ENCODE measurements at regions not wholly inside any gene's neighbourhood (a gene's known extent, or its start where the extent isn't known, plus 50 kb on each side); places are given as distances from the start of the nearest gene placed in this dataset.

DNA sequence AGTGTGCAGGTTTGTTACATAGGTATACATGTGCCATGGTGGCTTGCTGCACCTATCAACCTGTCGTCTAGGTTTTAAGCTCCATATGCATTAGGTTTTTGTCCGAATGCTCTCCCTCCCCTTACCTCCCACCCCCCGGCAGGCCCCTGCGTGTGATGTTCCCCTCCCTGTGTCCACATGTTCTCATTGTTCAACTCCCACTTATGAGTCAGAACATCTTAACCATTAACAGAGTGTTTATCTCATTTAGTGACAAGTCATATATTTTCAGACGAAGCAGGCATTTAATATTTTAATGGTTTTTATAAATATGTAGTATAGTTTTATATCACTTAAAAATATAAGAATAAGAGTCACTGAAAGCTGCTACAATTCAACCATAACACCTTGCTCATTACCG, 780.5 kb upstream of the ARGLU1 start:
- DNase-seq (ENCODE audit: low read depth, low spot score): no peak

DNA sequence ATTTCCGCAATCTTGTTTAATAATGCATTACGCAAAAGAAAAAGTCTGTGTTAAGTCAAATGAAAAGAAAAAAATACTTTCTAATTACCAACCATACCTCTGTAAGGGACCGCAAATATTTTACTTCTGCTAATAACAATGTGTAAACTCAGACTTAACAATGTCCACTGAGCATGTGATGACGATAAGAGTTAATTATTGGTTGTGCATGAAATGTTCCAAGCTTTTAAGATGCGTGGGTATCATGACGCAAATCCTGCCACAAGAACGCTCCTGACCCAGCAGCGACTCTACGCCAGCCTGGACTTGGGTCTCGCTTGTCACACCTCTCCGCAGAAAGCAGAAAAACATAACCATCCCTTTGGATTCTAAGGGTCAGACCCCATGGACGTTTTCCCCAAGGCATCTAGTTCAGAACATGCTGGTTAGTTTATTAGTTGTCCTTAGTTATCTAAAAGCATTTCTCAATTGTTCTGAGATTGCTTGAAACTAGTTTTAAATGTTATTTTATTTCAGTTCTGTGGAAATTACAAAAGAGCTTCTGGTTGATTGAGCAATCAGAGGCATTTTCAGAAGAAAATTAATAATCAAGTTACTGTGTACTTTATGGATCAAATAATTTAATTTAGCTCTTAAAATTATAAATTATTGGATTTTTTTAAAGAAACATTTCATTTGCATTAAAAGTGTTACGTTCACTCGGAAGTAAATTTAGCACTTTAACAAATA, 779.9 kb upstream of the ARGLU1 start:
- no peak for DNase-seq (ENCODE audit: low read depth, low spot score)

DNA sequence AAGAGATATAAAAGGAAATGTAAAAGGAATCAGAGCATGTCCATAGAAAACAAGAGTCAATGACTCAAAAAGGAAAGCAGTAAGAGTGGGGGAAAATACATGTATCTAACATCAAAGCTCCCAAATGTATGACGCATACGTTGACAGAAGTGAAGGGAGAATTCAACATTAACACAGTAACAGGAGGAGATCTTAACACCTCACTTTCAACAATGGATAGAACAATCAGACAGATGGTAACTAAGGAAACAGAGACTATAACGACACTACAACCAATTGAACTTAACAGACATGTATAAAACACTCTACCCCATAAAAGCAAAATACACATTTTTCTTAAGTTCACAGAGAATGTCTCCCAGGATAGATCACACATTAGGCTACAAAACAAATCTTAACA, 774.8 kb upstream of the ARGLU1 start:
- DNase-seq (ENCODE audit: low read depth, low spot score): no peak

DNA sequence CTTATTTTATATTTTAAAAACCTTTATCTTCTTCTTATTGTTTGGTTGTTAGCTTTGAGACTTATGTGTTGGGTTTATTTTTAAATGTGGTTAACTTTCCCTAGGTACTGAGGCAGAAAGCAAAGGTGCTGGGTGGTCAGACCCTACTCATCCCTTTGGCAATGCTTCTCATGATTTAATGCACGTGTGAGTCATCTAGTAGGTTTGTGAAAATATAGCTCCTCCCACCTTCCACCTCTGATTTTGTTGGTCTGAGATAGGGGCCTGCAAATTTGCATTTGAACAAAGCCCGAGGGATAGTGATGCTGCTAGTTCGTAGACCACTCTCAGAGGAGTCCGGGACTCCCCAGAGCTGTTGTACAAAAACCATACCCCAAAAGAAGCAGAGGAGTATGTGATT, 771.3 kb upstream of the ARGLU1 start:
- no peak for DNase-seq (ENCODE audit: low read depth, low spot score)

DNA sequence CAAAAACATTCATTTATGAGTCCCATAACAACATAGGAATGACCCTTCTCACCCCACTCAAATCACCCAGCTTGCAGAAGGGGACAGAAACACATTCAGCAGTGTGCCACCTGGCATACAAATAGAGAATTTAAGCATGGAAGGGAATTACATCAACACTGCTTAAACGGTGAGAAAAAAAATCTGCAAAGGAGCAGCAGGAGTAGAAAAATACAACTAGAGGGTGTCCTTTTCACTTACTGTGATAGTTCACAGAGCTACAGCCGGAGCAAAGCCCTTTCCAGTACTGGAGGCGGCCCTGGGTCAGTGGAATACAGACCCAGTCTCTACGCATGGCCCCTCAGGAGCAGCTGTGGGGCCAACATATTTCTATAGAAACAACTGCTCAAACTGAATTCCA, 764.3 kb upstream of the ARGLU1 start:
- no peak for DNase-seq (ENCODE audit: low read depth, low spot score)

DNA sequence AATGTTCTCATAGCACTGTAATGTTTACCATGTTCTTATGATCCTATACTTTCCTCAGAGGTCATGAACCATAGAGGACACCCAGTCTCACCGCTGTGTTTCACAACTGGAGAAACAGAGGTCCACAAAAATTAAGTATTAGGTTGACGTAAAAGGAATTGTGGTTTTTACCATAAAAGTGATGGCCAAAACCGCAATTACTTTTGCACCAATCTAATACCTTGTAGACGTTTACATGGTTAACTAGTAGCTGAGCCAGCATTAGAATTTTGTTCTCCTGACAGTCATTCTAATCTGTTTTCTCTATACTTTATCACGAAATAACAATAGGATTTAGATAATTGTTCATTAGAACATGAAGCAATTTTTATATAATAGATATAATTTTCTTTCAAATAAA, 763.4 kb upstream of the ARGLU1 start:
- DNase-seq (ENCODE audit: low read depth, low spot score): no peak

DNA sequence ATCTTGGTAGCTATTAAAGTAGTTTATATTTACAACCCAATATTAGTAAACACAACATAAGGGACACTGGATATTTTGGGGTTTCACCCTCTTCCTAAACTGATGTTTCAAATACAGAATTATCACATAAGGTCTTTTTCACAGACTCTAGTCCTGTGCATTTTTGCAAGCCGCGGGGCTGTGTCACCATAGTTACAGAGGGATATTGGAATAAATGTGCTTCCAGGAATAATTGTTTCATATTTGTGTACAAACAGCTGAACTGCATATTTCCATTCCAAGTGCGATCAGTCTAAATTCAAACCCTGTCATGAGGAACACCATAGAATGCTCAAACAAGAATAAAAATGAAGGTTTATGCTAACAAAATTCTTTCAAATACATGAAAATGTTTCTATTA, 762.5 kb upstream of the ARGLU1 start:
- no peak for DNase-seq (ENCODE audit: low read depth, low spot score)

DNA sequence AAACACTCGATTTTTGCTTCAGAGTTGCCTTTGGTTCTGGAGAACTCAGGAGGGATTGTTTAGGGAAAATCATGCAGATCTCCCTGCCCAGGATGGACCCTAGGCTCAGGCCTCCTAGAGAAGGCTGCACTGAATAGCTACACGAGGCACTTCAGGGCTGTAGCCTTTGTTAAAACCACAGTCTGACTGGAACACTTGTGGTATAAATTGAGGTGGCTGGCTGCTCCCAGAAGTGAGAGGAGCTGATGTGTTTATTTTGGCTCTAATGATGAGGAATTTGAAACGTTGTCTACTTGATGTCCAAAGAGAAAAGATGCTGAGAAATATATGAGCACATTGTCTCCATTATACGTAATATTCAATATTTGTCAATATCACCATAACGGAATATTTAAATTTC, 762.1 kb upstream of the ARGLU1 start:
- DNase-seq (ENCODE audit: low read depth, low spot score): no peak

DNA sequence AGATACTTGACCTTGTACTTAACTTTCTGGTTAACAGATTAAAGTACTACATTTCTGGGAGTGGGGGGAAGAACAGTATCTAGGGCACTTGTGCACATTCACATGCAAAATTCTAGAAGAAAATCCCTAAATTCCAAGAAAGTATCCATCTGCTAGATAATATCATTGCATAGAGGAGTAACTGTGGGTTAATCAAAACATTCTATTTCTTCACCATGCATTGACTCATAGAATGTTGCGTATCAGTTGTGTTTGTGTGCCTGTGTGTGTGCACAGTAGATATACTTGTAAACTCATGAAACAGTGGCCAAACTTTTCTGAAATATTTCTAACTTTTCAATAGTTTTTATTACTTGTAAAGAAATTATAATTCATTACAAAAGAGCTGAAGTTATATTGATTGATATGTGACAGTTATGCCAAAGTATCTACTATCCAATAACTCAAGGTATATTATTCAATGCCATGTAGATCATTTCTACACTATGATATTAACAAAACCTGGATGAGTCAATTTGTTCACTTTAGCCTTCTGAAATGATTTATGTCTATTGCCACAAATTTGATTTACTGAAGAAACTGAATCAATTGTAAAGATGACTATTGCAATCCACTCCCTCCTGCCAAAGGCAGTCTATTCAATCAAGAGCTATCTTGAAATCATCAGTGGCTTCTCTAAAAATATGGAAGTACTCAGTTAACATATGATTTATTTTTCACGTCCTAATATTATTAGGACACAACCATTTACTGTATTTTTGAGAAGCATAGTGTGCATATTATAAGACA, 756.7 kb upstream of the ARGLU1 start:
- DNase-seq (ENCODE audit: low read depth, low spot score): no peak

DNA sequence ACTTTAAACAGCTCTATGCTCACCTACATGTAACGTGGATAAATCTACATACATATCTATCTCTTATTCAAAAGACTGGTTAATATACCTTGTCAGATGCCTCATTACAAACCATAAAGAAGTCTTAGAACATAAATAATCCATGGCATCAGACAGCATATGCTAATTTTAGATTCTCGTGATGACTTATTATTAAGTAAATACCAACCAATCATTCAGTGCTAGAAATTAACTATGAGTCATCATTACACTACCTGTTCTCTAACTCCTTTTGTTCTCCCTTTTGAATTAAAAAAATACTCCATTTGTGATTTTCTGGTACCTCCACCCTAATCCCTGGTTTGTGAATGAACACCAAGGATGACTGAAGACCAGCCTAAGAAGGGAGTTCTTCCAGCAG, 754.3 kb upstream of the ARGLU1 start:
- DNase-seq (ENCODE audit: low read depth, low spot score): no peak

DNA sequence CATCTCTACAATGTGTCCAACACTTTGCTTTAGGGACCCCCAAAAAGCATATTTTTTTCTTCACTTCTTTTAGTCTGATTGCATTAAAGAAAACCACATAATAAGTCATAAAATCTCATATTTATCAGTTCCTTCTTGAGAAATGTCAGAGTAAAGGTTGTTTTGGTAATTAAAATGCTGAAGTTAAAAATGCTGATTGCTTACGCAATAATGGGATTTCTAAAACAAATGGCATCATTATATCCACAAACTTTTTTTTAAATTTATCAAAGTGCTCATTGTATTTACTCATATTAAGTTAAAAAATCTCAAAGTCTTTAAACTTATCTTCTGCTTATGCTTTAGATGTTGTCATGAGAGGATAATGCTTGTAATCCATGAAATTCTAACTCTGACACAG, 737.2 kb upstream of the ARGLU1 start:
- DNase-seq (ENCODE audit: low read depth, low spot score): no peak

DNA sequence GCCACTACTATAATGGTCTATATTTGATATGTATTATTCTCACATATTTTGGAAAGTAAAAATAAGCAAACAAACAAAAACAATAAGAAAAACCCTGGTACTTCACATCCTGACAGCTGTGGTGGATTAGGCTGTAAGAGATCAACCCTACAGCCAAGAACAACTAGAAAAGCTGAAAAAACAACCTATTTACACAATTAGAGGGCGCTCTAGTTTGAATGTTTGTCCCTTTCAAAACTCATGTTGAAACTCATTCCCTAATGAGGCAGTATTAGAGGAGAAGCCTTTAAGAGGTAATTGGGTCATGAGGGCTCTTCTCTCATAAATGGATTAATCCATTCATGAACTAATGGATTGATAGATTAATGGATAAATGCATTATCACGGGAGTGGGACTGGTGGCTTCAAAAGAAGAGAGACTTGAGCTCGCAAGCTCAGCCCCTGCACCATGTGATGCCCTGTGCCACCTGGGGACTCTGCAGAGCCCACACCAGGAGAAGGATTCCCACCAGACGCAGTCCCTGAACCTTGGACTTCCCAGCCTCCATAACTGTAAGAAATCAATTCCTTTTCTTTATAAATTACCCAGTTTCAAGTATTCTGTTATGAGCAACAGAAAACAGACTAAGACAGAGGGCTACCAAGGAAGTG, 733.9 kb upstream of the ARGLU1 start:
- no peak for DNase-seq (ENCODE audit: low read depth, low spot score)

DNA sequence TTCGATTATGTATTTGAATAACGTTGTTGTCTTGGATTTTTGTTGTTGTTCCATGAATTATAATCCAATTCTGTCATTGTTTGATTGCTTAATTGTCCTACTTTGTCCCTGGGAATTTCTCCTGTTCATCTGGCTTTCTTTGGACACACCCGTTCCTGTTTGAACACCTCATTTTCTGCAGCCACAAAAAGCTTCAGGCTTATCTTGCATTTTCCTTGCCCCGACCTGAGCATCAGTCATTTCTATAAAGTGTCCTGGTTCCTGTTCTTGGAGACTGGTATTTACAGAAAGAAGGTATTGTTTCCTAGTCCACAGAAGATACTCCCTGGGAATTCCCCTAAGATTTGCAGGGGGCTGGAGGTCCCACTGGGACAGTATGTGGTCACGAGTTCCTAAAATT, 731.8 kb upstream of the ARGLU1 start:
- DNase-seq (ENCODE audit: low read depth, low spot score): no peak

DNA sequence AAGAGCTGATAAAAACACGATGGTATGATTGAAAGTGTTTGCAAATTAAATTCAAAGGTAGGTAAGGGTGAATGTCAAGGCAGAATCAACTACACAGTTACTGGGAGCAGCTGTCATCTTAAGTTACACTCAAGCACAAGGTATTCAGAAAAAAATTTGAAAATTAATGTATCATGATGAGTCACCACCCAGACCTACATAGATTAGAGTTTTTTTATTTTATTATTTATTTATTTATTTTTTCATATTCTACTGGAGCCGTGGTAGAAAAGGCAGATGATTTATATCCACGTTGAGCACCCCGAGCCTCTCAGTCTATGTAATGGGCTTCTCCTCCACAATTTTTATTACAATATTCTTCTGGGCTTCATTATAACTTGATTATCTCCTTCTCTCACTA, 728.9 kb upstream of the ARGLU1 start:
- DNase-seq (ENCODE audit: low read depth, low spot score): no peak

DNA sequence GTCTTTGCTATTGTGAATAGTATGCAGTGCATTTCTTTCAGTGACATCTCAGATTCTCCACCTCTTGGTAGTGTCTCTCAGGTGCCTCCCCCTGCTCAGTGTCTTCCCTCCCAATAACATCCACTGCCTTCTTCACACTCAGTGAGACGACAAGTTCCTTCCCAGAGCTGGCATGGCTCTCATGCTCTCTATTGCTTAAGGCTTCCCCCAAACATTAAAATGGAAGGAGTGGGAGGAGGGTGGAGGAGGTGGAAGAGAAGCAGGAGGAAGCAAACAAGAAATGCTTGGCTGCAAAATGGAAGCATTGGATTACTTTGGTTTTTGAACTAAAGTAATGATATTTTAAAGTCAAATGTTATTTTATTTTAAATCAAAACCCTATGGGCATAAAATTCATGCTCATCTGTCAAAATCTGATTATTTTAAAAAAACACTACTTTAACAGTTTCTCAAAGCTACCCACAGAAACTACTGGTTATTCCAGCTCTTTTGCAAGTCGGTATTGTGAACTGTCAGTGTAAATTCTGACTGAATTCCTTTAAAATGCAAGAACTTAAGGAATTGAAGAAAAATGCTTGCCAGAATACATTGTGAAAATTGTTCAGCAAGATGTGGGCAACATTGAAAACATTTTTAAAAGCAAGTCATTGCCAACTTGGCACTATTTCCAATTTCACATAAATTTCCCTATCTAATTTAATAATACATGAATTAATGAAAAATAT, 727.6 kb upstream of the ARGLU1 start:
- no peak for DNase-seq (ENCODE audit: low read depth, low spot score)

DNA sequence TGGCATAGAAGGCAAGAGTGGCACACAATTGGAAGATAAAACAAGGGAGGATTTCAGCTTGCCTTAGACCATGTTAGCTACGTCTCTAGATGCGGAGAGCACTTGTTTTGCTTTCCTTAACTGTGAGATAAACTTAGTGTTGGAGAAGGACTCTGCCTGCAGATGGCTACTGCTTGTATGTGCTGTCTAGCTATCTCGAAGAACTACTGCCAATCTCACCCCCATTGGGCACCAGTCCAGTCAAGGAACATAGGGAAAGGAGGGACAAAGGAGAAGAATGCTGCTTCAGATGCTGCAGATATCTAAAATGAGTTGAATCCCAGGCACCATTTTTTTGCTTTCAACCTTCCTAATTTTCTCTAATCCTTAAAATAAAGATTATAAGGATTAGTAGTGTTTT, 726.0 kb upstream of the ARGLU1 start:
- no peak for DNase-seq (ENCODE audit: low read depth, low spot score)

DNA sequence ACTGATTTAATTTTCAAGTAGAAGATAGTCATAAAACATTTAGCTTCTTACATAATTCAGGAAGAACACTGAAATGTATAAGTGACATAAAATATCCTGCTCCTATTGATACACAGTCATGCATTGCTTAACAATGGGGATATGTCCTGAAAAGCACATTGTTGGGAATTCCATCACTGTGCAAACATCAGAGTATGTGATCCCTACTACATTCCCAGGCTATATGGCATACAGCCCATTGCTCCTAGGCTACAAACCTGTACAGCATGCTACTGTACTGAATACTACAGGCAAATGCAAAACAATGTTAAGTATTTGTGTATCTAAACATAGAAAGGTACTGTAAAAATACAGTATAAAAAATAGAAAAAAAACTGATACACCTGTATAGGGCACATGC, 723.9 kb upstream of the ARGLU1 start:
- DNase-seq (ENCODE audit: low read depth, low spot score): no peak

DNA sequence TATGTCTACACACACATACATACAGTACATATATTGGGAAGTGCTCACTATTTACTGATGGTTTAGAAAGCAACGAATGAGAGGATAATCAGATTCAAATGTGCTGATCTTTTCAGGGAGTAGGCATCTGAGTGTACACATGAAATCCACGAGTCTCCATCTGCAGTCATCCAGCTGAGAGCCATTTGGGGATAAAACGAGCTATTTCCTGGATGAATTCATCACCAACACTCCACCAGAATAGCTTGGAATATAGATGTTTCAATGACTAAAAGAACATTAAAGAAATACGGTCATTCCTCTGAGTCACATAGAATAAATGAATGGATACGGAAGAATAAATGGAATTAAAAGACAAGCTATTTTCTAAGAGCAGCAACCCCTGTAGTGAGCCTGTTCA, 721.6 kb upstream of the ARGLU1 start:
- DNase-seq (ENCODE audit: low read depth, low spot score): no peak

DNA sequence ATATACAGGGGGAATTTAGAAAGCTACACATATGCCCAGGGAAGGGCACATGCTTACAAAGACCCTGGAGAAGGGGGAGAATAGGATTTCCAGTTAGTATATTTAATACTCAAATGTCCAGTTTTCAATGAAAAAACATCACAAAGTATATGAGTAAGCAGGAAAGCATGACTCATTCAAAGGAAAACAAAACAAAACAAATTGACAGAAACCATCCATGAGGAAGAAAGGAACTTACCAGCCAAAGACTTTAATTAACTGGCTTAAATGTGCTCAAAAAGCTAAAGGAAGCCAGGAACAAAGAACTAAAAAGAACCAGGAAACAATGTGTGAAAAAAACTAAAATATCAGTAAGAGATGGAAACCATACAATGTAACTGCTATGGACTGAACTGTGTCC, 716.2 kb upstream of the ARGLU1 start:
- DNase-seq (ENCODE audit: low read depth, low spot score): peak; percentile 71

DNA sequence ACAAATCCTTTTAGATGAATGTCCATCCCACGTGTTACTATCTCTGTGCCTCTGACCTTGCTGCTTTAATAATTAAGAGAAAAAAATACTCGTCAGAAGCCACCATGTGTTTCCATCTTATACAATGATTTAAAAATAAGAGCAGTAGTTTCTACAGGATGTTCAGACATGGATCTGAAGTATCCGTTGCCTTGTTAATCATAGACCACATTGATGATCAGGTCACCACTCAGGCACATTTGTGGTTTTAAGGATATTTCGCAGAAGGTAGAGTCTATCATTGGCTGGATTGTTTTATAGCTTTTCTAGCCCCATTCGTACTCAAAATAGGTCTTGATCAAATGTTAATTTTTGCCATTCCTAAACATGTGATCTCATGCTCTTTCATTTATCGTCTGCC, 710.0 kb upstream of the ARGLU1 start:
- no peak for DNase-seq (ENCODE audit: low read depth, low spot score)

DNA sequence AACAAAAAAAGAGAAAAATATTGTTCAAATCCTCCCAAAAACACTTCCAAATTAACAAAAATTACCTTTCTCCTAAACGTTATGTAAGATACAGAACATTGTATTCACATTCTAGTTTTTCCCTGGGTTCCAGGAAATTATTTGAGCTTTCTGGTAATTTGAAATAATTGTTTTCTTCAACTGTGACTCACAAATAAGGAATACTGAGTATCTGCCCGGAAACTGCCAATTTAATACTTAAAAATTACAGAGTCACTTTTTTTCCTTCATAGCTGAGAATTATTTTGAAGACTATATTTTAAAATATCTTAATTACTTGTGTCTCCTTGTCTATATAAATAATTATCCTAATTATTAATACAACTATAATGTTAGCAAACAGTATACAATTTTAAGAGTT, 709.0 kb upstream of the ARGLU1 start:
- no peak for DNase-seq (ENCODE audit: low read depth, low spot score)

All from pulmonary artery endothelial cell (primary cell).